ENCODE measurements at regions not wholly inside any gene's neighbourhood (a gene's known extent, or its start where the extent isn't known, plus 50 kb on each side); places are given as distances from the start of the nearest gene placed in this dataset.

DNA sequence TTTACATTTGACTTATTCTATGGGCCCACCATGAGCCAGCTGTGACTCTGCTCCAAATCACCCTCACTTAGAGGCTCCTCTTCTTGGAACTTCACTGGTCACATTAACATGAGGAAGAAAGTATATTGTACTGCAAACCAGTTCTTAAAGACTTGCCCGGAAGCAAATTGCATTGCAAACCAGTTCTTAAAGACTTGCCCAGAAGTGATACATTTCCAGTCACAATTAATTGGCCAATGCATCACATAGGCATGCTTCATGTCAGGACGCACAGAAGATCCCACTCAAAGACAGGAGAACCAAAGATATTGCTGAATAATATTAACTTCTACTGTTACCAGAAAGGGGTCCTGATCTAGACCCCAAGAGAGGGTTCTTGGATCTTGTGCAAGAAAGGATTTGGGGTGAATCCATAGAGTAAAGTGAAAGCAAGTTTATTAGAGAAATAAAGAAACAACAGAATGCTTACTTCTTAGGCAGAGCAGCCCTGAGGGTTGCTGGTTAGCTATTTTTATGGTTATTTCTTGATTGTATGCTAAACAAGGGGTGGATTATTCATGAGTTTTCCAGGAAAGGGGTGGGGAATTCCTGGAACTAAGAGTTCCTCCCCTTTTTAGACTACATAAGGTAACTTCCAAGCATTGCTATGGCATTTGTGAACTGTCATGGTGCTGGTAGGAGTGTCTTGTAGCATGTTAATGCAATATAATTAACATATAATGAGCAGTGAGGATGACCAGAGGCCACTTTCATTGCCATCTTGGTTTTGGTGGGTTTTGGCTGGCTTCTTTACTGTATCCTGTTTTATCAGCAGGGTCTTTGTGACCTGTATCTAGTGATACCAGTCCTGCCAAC, 54.6 kb upstream of the HCCS start:
- DNase-seq (ENCODE audit: low spot score), result no peak

DNA sequence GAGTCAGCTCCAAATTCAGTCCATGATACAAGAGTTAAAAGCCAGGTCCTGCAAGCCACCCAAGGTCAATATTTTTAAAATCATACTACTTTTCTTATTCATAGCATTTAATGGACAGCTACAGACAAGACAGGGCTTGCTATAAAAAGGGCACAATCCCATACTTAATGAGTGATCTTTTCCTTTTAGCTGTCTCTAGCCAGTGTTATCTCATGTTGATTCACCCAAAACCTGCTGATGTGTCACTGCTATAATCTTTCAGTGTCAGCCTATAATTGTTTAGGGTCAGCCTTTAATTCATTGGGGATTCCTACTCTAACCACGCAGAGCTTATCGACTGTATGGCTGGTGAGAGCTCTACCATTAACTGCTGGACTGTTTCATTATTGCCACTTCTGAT, 51.2 kb upstream of the HCCS start:
- no peak for DNase-seq (ENCODE audit: low spot score)

Data from HuH-7 (cell line).